C1 segment of cervical spinal cord (tissue), 14 donors: ENCODE measurements at regions not wholly inside any gene's neighbourhood (a gene's known extent, or its start where the extent isn't known, plus 50 kb on each side); places are given as distances from the start of the nearest gene placed in this dataset.

Experiments used
- DNase-seq, 14 donors: peaks; one replicate each; lab custom pipeline; 2025; lab: John Stamatoyannopoulos, UW

DNA sequence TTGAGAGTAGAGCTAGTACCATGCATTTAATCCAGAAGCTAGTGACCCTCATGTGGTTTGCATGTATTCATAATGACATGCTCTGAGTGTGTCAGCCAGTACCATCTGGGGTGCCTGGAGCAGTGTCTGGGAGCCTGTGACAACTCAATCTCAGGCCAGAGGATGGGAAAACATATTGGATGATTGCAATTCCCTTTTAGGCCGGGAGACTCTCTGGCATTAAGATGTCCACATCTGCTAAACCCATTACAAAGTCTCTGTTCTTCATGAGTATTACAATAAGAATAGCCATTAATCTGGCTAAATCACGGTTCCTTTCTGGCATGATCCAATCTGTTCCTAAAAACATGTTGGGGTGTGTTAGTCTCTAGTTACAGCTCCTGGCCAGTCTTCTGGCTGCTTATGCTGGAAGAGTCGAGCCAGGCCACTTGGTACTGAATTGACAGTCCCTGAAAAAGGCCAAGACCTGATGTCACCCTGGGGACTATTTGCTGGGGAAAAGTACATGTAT is 475.7 kb downstream of the ENC1 start:
- DNase-seq = no peak

DNA sequence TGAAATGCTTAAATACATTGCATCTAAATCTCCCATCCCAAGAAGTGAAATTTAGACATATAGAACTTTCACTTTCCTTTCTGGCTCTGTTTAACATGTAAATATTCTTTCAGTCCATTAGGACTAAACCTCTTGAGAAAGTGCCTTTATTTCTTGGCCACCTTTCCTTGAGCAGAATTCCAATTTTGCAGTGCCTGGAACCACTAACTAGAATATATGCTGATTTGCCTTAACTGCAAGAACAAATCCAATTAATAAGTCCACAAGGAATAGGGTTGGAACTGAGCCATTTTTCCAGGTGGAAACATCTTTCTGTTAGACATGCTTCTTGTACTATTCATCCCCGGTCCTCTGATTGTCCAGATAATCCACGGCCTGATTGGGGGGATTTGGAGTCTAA is 478.0 kb downstream of the ENC1 start:
- no peak for DNase-seq

DNA sequence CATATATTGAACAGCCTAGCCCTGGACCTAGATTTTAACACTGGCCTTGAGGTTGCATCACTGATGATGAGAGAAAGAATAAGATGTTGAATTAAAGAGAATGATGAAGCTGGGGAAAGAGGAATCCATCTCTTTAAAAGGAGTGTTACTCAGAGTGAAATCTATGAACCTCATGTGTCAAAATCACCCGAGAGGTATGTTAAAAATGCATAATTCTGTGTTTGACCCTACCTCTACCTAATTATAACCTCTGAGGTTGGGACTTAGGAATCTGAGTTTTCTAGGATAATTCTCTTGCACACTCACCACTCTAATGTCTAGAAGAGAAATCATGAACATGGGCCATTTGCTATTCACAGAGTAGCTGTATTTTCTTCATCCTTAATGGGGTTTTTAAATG is 479.4 kb downstream of the ENC1 start:
- no peak for DNase-seq

DNA sequence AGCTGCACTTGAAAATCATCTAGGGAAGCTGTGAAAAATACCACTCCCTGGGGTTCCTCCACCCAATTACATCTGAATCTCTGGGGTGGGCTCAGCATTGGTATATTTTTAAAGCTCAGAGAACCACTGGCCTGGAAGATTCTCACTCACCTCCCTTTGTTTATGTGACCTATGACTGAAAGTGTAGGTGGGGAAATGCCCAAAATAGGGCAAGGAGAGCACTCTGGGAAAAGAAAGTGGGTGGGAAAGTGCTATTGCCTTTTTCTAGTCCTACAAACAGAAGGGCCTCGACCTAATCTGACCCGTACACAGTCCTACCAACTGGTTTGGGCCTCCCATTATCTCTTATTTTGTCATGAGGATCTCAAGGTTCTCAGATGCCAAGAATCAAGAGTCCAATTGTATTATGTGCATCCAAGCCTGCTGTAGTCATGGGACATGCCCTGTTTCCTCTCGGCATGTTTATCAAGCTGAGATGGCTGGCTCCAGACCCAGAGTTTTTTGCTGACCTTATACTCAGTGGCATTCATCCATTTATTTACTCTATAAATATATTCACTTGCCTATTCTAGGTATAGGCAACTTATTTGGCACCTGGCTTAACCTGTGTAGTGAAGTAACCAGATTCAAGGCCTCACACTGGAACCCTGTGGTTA is 483.7 kb downstream of the ENC1 start:
- DNase-seq = no peak

DNA sequence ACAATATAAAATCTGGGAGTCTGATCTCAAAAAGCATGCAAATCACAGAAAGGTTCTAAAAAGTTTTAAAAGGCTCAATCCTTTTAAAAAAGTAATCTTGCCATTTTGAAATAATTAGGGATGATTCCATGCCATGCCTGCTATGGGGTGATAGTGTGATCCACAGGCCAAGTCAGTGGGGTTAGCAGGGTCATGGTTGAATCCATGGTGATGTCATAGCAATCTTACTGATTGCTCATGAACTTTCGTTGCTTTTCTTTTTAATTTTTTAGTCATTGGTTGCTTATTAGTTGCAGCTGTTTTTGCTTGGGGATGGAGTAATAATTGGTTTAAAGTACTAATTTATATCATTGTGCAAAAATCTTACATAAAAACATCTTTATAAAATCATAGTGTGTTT is 485.0 kb downstream of the ENC1 start:
- no peak for DNase-seq

DNA sequence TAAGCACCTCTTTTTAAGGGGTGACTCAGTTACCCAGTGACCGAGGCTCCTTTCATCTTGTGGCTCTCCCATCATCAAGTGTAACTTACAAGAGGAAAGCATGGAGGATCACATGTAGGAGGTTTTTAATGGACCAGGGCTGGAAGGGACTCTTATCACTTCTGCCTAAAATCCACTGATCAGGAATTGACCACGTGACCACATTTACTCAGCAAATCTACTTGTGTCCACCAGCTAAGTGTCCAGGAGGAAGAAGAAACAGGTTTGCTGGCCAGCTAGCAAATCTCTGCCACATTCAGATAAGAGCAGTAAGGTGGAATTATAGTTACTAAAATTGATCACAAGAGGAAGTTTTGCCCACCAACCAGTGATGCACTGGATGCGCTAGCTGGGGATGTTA is 486.0 kb downstream of the ENC1 start:
- DNase-seq = no peak

DNA sequence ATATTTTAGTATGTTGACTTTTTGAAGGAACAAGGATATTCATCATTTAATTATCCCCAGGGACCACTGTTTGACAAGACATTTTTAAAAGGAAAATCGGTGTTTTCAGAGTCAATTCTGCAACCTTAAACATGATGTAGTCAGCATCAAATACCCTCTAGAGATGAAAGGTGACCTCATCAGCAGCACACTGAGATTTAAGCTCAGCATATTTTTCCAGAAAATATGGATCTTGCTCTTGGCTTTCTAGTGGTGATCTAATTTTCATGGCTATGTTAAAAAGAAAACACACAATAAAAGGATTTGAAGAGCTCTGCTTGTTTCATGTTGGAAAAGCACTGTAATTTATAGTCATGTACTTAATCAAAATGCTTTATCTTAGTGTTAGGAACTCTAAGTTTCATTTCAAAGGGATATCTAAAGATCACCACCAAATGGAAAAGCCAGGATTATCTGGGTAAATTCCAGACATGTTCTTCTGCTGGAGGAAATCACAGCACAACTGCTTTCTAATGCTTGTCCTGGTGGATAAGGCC is 487.2 kb downstream of the ENC1 start:
- DNase-seq = no peak

DNA sequence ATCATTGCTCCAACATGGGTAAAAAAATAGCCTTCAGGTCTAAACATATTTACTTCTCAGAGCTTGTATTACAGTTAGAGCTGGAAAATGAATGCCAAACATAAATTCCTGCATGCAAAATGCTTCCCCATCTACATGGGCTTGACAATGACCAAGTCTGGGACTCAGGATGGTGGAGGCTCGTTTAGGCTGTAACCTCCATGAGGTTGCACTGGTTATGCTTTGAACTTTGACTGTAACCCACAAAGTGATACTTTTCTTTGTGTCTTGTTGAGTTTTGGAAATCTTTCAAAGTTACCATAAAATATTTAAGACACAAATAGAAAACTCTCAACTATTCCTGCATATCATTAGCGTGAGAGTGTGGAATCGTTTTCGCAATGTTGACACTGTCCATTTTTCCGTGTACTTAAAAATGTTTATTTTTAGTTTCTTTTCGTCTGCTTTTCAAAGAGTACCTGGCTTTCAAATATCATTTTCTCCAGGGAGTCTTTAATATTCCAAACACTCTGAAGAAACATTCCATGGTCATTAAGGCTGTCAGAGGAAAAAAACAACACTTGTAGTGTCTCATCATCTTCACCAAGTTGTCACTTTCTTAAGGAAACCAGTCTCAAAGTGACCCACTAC is 487.8 kb downstream of the ENC1 start:
- no peak for DNase-seq

DNA sequence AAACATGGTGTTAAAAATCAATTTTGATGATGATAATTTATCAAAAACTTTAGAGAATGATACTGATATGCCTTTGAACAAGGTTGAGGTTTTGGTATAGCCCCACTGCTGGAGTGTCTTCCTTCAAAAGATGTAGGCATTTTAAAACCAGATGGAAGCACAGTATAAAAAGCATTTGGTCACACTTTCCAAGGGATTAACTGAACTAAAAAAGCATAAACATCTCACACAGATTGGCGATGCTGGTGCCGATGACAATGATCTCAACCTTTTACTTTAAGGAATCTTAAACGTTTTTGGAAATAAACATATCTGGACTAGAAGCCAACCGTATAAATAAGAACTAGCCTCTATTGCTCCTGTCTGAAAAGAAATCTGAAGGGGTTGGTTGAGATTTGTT is 488.4 kb downstream of the ENC1 start:
- DNase-seq = no peak

DNA sequence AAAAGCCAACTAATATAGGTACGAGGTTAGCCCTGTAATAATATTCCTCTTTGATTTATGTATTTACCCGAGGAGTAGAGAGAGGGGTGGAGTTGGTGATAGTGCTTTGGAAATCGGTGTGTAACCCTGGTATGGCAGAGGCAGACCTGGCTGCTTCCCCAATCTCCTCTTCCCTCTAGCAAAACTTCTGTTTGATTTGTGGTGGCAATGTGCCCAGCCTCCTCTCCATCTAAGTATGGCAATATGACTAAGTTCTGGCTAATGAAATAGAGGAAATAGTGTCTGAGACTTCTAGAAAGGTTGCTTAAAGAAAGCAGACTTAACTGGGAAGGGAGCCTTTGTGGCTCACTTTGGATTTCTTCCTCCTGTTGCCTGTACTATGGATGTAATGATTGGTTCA is 491.1 kb downstream of the ENC1 start:
- peak in 1 of 14 donors; percentile 3 for DNase-seq

DNA sequence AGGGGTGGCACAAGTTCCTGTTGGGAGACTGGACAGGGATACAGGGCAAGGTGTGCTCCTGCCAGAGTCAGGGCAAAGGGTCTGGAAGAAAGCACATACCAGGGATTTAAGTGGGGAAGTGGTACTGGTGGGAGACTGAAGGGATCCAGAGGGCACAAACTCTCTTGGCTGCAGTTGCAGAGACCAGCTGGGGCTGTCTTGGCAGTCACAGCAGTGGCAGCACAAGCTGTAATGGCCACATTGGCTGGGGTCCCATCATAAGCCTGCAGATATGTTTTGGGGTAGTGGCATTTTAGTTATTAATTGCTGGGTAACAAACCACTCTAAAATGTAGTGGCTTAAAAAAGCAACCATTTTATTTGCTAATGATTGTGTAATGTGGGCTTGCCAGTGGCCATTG is 492.2 kb downstream of the ENC1 start:
- DNase-seq = no peak

DNA sequence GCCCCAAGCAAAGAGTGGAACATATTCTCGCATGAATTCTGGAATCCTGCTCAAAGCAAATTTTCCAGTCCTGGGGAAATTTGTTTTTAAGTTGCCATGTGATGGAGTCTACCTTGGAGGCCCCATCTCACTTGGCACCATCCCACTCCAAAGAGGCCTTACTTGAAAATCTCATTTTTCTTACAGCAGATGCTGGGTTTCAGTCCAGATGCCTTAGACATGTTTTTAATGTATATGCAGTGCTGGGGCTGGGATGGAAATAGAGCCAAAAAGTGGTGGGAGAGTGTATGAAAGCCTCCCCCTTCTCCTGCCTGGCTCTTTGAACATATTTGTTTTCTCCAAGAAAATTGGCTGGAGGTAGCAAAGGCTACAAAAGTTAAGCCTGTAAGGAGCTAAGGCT is 493.7 kb downstream of the ENC1 start:
- DNase-seq = no peak

DNA sequence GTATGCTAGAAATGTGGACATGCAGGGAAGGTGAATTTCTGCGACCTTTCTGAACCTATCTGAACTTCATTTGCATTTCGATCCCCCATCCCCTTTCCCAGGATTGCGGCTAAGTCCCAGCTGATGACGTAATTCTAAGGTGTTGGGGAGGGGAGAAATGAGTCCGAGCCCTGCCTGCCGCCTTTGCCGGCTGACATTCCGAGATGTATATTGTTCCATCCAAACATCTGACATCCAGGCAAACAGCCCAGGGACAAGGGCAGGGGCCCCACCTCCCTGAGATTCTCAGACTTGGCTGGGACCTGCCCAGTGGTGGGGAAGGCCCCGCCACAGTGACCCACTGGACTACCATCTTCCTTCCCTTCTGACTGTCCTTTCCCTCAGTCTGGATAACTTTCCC is 494.6 kb downstream of the ENC1 start:
- DNase-seq = no peak

DNA sequence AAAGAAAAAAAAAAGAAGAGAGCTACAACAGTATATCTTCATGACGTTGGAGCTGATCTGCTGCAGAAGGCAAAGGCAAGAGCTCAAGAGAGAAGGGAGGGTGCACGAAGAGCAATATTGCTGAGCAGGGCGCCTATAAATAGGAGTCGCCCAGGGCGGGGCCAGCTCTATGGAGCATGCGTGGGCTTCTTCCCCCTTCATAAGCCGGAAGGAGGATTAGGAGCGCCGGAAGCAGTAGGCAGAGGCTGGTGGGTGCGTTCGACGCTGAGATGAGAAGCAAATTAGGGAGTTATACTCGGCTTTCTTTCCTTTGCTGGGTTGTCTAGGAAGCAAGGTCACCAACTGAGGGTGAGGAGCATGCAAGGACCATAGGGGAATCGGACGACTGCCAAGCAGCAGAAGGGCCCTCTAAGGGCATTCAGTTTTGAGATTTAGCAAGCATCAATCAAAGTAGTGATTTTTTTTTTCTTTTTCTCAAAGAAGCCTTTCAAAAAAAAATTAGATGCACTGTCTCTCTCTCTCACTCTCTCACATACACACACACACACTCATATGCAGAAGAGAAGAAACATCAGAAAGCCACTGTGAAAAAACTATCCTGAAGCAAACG is 496.7 kb downstream of the ENC1 start:
- DNase-seq = no peak

DNA sequence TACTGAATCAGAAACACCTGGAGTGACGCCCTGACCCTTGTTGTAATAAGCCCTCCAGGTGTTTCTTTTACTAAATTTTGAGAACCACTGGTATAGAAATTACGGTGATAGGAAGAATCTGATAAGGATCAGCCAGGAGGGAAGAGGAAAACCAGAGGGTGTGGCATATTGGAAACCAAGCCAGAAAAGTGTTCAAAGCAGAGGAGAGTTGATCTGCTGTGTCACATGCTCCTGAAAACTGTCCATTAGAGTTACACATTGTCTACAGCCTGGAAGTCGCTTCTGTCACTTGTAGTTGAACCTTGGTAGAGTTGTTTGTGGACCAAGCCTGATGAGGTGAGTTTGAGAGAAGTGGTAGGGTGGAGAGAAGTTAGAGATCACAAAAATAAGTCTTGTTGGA is 497.4 kb downstream of the ENC1 start:
- no peak for DNase-seq

DNA sequence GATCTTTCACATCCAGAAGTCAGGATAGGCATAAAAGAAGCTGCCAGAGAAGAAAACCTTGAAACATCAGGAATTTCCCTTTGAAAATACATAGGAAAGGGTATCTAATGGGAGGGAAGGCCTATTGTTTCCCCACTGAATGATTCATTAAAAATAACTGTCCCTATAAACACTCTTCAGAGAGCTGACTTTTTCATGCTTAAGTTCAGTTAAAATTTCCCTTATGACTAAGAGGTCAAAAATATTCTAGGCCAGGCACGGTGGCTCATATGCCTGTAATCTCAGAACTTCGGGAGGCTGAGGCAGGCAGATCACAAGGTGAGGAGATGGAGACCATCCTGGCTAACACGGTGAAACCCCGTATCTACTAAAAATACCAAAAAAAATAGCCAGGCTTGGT is 499.5 kb downstream of the ENC1 start:
- DNase-seq = no peak

DNA sequence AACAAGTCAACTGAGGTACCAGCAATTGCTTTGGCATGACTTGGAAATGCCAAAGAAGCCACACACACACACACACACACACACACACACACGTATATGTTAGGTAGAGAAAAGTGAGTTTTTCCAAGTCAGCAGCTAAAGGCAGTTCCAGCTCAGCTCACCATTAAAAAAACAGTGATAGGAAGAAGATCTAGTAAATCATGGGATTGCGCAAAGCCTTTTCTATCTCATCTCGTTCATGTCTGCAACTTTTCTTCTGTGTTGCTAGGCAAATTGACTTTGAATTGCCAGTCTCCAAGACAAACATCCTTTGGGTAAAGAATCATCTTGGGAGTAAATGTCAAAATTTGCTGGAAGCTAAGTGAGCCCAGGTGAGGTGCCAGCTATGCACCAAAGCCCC is 500.1 kb downstream of the ENC1 start:
- no peak for DNase-seq

DNA sequence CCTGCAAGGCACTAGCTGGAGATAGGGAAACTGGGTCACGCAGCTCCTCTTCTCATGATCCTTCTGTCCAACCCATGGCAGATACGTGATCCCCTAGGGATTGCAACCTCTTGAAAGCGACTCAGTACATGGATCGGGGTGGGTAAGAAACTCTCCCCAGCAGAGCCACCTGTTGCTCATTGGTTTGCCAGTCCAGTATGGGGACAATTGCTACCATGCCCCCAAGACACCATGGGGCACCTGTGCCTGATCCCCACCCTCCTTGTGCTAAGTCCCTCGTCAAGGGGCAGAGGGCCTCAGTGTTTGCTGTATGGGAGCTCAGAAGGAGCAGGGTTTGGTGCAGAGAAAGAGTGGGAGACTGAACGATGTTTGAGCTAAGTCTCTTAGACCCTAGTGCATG is 500.9 kb downstream of the ENC1 start:
- DNase-seq = no peak

DNA sequence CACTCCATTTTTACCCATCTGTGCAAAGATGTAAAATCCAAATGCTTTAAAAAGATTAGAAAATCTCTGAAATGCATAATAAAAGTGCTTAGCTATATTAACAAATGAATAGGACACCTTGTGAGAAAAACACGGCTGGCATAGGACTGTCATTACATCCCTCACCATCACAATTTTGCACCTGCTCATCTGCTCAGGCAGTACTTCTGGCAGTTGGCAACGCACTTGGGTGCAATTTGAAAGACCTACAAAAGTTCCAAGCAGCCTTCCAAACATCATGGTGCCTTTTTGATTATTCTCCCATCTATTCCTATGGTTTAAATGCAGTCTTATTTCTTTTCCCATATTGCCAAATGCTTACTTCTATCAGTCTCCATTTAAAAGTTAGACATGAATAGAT is 501.8 kb downstream of the ENC1 start:
- DNase-seq = no peak

DNA sequence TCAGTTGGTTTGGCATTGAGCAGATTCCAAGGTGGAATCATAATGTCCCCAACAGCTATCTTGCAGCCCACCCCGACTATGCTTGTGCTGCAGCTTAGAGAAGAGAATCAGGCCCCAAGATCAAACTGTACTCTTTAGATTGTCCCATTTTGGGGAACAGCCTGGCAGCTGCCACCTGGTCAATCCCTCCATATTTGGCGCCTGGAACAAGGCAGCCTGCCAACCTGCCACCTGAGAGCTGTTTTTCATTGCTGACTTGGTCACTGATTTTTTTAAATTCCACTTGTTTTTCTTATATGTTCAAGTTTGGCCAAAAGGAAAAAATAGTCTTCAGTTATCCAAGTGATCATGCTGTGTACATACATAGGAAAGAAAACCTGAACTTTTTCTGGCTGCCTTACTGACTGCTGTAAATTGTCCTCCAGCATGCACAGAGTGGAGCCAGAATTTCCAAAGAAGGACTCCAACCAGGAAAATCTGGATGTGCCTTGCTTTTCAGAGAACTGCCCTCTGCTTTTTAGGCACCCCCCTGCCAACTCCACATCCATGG is 504.2 kb downstream of the ENC1 start:
- peak in 1 of 14 donors; percentile 29 for DNase-seq

DNA sequence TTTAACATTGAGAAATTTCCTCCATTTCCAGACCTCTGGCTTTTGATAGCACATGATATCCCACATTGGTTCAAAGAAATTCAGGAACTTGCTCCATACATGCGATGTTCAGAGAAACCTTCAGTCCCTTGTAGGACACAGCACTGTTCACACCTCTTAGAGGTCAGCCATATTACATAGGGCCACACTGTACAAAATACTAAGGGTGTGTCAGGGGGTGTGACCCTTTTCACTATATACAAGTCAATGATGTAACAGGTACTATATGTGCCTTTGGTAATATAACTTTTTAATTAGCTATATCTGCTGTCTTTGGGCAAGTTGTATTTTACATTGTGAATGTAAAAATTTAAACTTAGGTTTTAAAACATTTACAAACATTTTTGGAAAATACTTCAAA is 505.5 kb downstream of the ENC1 start:
- no peak for DNase-seq

DNA sequence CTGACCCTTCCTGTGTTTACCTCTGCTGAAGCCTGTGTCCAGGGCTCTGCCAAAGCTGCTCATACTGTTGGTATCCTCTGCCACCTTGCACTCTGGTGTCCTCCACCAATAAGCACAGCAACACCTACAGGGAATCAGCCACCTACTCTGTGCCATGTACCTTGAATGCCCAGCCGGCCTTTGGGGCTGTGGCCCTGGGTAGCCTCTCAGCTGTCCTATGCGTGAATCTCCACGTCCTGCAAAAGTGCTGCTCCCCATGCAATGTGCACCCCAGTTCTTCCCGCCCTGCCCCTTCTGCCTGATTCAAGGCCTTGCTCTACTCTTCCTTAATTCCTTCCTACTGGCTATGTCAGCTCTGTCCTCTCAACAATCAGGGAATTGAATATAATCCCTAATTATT is 506.5 kb downstream of the ARHGEF28 start:
- no peak for DNase-seq

DNA sequence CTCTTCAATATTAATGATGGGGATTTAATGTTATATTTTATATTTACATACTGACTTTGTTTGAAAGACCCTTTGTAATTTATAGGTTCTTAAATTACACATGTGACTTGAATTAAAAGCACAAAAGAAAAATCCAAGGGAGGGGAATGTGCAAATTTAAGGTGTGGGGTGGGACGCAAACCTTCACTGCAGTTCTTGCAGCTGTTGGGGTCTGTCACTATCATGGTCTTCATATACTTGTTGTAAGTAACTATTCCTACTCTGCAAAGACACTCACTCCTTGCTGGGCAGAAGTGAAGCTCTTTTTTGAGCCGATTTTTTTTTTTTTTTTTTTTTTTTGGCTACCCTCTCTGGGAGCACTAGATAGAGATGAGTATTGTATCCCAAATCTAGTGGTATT is 505.3 kb downstream of the ARHGEF28 start:
- no peak for DNase-seq
